HEK293 (cell line): ENCODE measurements at regions not wholly inside any gene's neighbourhood (a gene's known extent, or its start where the extent isn't known, plus 50 kb on each side); places are given as distances from the start of the nearest gene placed in this dataset.

Source experiments
- CTCF ChIA-PET: fragments of 350-600 bp; formaldehyde crosslinking; extraction: SDS; loops from one replicate; lab custom pipeline; 2021; ENCODE audit warnings: antibody characterized with exemption; lab: Yijun Ruan, JAX
- POLR2A ChIA-PET: fragments of 300-600 bp; formaldehyde crosslinking; extraction: SDS; loops from one replicate; lab custom pipeline; 2020; ENCODE audit warnings: antibody characterized with exemption, inconsistent platforms; lab: Yijun Ruan, JAX
- H3K27ac ChIP-seq: fragments of 200-500 bp; sonication (Bioruptor generic); 2 replicates; pipeline ENCODE4 v1.5.1; 2014; ENCODE audit warnings: low read depth, low read length, control low read depth, inconsistent platforms; ENCODE audit errors: extremely low read depth
- H3K36me3 ChIP-seq, 2 experiments: fragments of 200-500 bp in 1 of 2; sonication (Bioruptor generic) in 1 of 2; 1 replicate in 1 of 2; 2 replicates in 1 of 2; pipeline ENCODE4 v1.5.1; 2014 to 2017; ENCODE audit warnings: inconsistent platforms in 2 of 2, low read length in 2 of 2; ENCODE audit not compliant: control insufficient read depth in 2 of 2, insufficient read depth in 1 of 2
- H3K4me1 ChIP-seq: fragments of 200-500 bp; sonication (Bioruptor generic); 2 replicates; pipeline ENCODE4 v1.5.1; 2014; ENCODE audit warnings: mild to moderate bottlenecking, low read length, inconsistent platforms; ENCODE audit not compliant: control insufficient read depth, insufficient read depth
- H3K4me3 ChIP-seq: 2 replicates; pipeline ENCODE4 v1.5.1; 2011; ENCODE audit warnings: low read depth, mild to moderate bottlenecking, control low read depth, low read length, moderate library complexity
- H3K9me3 ChIP-seq: fragments of 200-500 bp; sonication (Bioruptor generic); 2 replicates; pipeline ENCODE4 v1.5.1; 2014; ENCODE audit warnings: low read depth, low read length, inconsistent platforms; ENCODE audit not compliant: control insufficient read depth, insufficient read depth
- BCL6B ChIP-seq: fragments of 450-650 bp; formaldehyde crosslinking; IDR thresholded peaks from 2 replicates; pipeline ENCODE4 v1.5.1; 2017; ENCODE audit warnings: missing biosample characterization, missing genetic modification characterization
- GLIS1 ChIP-seq: fragments of 450-650 bp; formaldehyde crosslinking; IDR thresholded peaks from 2 replicates; pipeline ENCODE4 v1.5.1; 2016; ENCODE audit warnings: missing biosample characterization, missing genetic modification characterization
- TCF7L2 ChIP-seq: IDR thresholded peaks from 2 replicates; pipeline ENCODE4 v1.6.1; 2011; ENCODE audit warnings: low read depth, mild to moderate bottlenecking, inconsistent platforms, low read length, moderate library complexity, borderline replicate concordance
- WT1 ChIP-seq: fragments of 450-650 bp; formaldehyde crosslinking; IDR thresholded peaks from 2 replicates; pipeline ENCODE4 v1.5.1; 2016; ENCODE audit warnings: missing biosample characterization, missing genetic modification characterization
- ZBTB49 ChIP-seq: fragments of 450-650 bp; formaldehyde crosslinking; IDR thresholded peaks from 2 replicates; pipeline ENCODE4 v1.5.1; 2016; ENCODE audit warnings: missing biosample characterization, missing genetic modification characterization, low read depth
- ZNF146 ChIP-seq: fragments of 450-650 bp; formaldehyde crosslinking; IDR thresholded peaks from 2 replicates; pipeline ENCODE4 v1.5.1; 2016; ENCODE audit warnings: missing biosample characterization, missing genetic modification characterization
- ZNF148 ChIP-seq: fragments of 450-650 bp; formaldehyde crosslinking; IDR thresholded peaks from 2 replicates; pipeline ENCODE4 v1.5.0; 2017; ENCODE audit warnings: missing biosample characterization, missing genetic modification characterization, borderline replicate concordance
- ZNF169 ChIP-seq: fragments of 450-650 bp; formaldehyde crosslinking; IDR thresholded peaks from 2 replicates; pipeline ENCODE4 v1.5.1; 2016; ENCODE audit warnings: missing biosample characterization, missing genetic modification characterization
- ZNF2 ChIP-seq: fragments of 450-650 bp; formaldehyde crosslinking; IDR thresholded peaks from 2 replicates; pipeline ENCODE4 v1.5.1; 2016; ENCODE audit warnings: missing biosample characterization, missing genetic modification characterization
- ZNF221 ChIP-seq: fragments of 450-650 bp; formaldehyde crosslinking; IDR thresholded peaks from 2 replicates; pipeline ENCODE4 v1.5.1; 2017; ENCODE audit warnings: missing biosample characterization, missing genetic modification characterization, borderline replicate concordance
- ZNF280D ChIP-seq: fragments of 450-650 bp; formaldehyde crosslinking; IDR thresholded peaks from 2 replicates; pipeline ENCODE4 v1.5.1; 2016; ENCODE audit warnings: missing biosample characterization, missing genetic modification characterization
- ZNF302 ChIP-seq: fragments of 450-650 bp; formaldehyde crosslinking; IDR thresholded peaks from 2 replicates; pipeline ENCODE4 v1.5.1; 2016; ENCODE audit warnings: missing biosample characterization, missing genetic modification characterization, low read depth
- ZNF341 ChIP-seq: fragments of 450-650 bp; formaldehyde crosslinking; IDR thresholded peaks from 2 replicates; pipeline ENCODE4; 2016; ENCODE audit warnings: low read depth, missing biosample characterization, missing genetic modification characterization
- ZNF518A ChIP-seq: fragments of 450-650 bp; formaldehyde crosslinking; conservative IDR thresholded peaks from 2 replicates; pipeline ENCODE4 v1.5.1; 2016; ENCODE audit warnings: low read depth, missing biosample characterization, missing genetic modification characterization
- ZNF530 ChIP-seq: fragments of 450-650 bp; formaldehyde crosslinking; IDR thresholded peaks from 2 replicates; pipeline ENCODE4 v1.5.1; 2016; ENCODE audit warnings: low read depth, missing biosample characterization, missing genetic modification characterization
- ZNF626 ChIP-seq: fragments of 450-650 bp; sonication (Bioruptor Pico); formaldehyde crosslinking; IDR thresholded peaks from 2 replicates; pipeline ENCODE4 v1.5.1; 2018; ENCODE audit warnings: missing biosample characterization, missing genetic modification characterization, inconsistent platforms
- ZNF660 ChIP-seq: fragments of 450-650 bp; IDR thresholded peaks from 2 replicates; pipeline ENCODE4 v1.5.1; 2018; ENCODE audit warnings: missing biosample characterization, mild to moderate bottlenecking, missing genetic modification characterization
- TF ChIP-seq, protein P1 (sequence below): fragments of 450-650 bp; formaldehyde crosslinking; IDR thresholded peaks from 2 replicates; pipeline ENCODE4 v1.5.1; 2017; ENCODE audit warnings: missing biosample characterization, missing genetic modification characterization
- TF ChIP-seq, protein P2 (sequence below): fragments of 450-650 bp; formaldehyde crosslinking; optimal IDR thresholded peaks from 2 replicates; pipeline ENCODE3; 2016; ENCODE audit warnings: missing biosample characterization, mild to moderate bottlenecking, missing genetic modification characterization

DNA sequence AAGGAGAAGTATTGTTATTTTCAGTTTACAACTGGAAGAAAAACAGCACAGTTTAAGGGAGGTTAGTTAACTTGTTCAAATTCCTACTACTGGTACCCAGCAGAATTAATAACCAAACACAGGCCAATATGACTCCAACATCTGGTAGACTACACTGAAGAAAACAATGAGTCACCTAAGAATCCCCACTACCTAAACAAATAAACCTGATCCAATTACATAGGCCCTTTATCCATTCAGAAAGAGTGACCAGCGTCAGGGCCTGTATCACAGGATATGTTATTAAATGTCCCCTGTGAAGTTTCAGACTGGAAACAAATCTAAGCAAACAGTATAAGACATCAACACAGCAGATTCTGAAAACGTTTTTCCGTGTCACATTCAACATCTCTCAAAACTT lies 492.5 kb upstream of the INTU start (continued):
- TF ChIP-seq, protein P1, sequence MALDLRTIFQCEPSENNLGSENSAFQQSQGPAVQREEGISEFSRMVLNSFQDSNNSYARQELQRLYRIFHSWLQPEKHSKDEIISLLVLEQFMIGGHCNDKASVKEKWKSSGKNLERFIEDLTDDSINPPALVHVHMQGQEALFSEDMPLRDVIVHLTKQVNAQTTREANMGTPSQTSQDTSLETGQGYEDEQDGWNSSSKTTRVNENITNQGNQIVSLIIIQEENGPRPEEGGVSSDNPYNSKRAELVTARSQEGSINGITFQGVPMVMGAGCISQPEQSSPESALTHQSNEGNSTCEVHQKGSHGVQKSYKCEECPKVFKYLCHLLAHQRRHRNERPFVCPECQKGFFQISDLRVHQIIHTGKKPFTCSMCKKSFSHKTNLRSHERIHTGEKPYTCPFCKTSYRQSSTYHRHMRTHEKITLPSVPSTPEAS (tag by site-specific recombination) = no peak
- no peak for TF ChIP-seq ZNF626 (tag by site-specific recombination)
- TF ChIP-seq TCF7L2 = no peak
- TF ChIP-seq WT1 (tag by site-specific recombination) = no peak
- TF ChIP-seq, protein P2, sequence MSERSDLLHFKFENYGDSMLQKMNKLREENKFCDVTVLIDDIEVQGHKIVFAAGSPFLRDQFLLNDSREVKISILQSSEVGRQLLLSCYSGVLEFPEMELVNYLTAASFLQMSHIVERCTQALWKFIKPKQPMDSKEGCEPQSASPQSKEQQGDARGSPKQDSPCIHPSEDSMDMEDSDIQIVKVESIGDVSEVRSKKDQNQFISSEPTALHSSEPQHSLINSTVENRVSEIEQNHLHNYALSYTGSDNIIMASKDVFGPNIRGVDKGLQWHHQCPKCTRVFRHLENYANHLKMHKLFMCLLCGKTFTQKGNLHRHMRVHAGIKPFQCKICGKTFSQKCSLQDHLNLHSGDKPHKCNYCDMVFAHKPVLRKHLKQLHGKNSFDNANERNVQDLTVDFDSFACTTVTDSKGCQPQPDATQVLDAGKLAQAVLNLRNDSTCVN = no peak
- TF ChIP-seq ZNF518A (tag by site-specific recombination) = no peak
- TF ChIP-seq ZBTB49 = no peak

GRCh38 chr4:127141856-127142255 lies 490.9 kb upstream of the INTU start:
- ChIA-PET CTCF (no interaction called here), POLR2A (no interaction called here)
- no peaks in the 10 kb centered on the region for H3K4me1 ChIP-seq
- H3K36me3 ChIP-seq = no peaks in the 10 kb centered on the region
- no peak overlapping the region for H3K27ac ChIP-seq
- no peaks in the 10 kb centered on the region for H3K9me3 ChIP-seq
- H3K4me3 ChIP-seq = no peak overlapping the region
- TF ChIP-seq ZNF146 (tag by site-specific recombination) (no peak), ZNF530 (tag by site-specific recombination) (no peak), ZNF302 (tag by site-specific recombination) (no peak), ZNF221 (no peak), ZNF169 (tag by site-specific recombination) (no peak), GLIS1 (tag by site-specific recombination) (no peak), ZNF2 (no peak), ZNF148 (tag by site-specific recombination) (no peak), BCL6B (tag by site-specific recombination) (no peak), ZNF660 (no peak), ZNF280D (no peak), ZNF341 (tag by site-specific recombination) (no peak)
